ENCODE measurements at regions not wholly inside any gene's neighbourhood (a gene's known extent, or its start where the extent isn't known, plus 50 kb on each side); places are given as distances from the start of the nearest gene placed in this dataset.

DNA sequence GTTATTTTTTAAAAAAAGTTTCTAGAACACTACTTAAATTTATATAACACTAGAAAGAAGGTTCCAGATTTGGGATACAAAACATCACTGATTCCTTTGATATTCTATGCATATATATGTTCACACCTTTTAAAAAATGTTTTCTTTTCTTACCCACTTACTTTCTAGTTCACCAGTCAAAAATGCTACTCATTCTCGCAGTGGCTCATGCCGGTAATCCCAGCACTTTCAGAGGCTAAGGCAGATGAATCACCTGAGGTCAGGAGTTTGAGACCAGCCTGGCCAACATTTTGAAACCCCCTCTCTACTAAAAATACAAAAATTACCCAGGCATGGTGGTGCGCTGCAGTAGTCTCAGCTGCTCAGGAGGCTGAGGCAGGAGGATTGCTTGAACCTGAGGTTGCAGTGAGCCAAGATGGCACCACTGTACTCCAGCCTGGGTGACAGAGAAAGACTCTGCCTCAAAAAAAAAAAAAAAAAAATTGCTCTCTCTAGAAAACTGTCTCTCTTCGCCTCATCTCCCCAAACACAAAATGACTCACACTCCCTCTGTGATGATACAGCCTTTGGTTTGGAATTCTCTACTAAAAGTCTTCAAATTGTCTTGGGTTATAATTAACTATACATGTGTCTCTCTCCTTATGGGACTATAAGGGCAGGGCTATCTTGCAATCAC, 52.6 kb upstream of the TGFBR2 start:
- H3K36me3 ChIP-seq (ENCODE audit: control insufficient read depth, insufficient read depth, low read length) = no peaks in the 10 kb centered on the region
- no peak overlapping the region for H3K9ac ChIP-seq (ENCODE audit: low read depth, low read length)
- no peaks in the 10 kb centered on the region for H3K9me3 ChIP-seq (ENCODE audit: control insufficient read depth, insufficient read depth, low read length)
- H3K4me1 ChIP-seq (ENCODE audit: control insufficient read depth, insufficient read depth, low read length) = peaks cover 23% of the 10 kb centered on the region
- no peaks in the 10 kb centered on the region for H3K27me3 ChIP-seq (ENCODE audit: control insufficient read depth, insufficient read depth, low read length)
- no peak overlapping the region for H3K4me3 ChIP-seq (ENCODE audit: low read depth, low read length)

GRCh38 chr3:30554317-30554690, 52.1 kb upstream of the TGFBR2 start:
- Histone ChIP-seq H3K9ac (ENCODE audit: low read depth, low read length) (no peak overlapping the region), H3K27me3 (ENCODE audit: control insufficient read depth, insufficient read depth, low read length) (no peaks in the 10 kb centered on the region), H3K4me1 (ENCODE audit: control insufficient read depth, insufficient read depth, low read length) (peaks cover 18% of the 10 kb centered on the region), H3K4me3 (ENCODE audit: low read depth, low read length) (no peak overlapping the region), H3K9me3 (ENCODE audit: control insufficient read depth, insufficient read depth, low read length) (no peaks in the 10 kb centered on the region), H3K36me3 (ENCODE audit: control insufficient read depth, insufficient read depth, low read length) (no peaks in the 10 kb centered on the region)

DNA sequence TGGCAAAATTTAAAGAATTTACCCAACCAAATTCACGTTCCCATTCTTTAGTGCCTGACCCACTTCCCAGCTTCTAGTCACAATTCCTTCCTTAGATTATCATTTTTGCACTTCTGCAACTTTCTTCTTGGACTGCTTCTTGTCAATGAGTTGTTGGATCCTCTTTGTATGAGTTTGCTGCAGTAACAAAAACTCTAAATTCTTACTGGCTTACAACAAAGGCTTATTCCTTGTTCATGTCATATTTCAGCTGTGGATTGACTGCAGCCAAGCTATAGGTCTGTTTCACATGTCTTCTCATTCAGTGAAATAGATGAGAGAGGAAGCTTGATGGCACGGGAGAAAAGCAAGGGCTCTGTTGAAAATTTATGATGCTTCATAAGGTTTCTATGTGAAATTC, 50.4 kb upstream of the TGFBR2 start:
- H3K4me1 ChIP-seq (ENCODE audit: control insufficient read depth, insufficient read depth, low read length) = peaks cover 14% of the 10 kb centered on the region
- H3K9ac ChIP-seq (ENCODE audit: low read depth, low read length) = no peak overlapping the region
- H3K4me3 ChIP-seq (ENCODE audit: low read depth, low read length) = no peak overlapping the region
- no peaks in the 10 kb centered on the region for H3K36me3 ChIP-seq (ENCODE audit: control insufficient read depth, insufficient read depth, low read length)
- H3K9me3 ChIP-seq (ENCODE audit: control insufficient read depth, insufficient read depth, low read length) = no peaks in the 10 kb centered on the region
- no peaks in the 10 kb centered on the region for H3K27me3 ChIP-seq (ENCODE audit: control insufficient read depth, insufficient read depth, low read length)
